ENCODE measurements at regions not wholly inside any gene's neighbourhood (a gene's known extent, or its start where the extent isn't known, plus 50 kb on each side); places are given as distances from the start of the nearest gene placed in this dataset.
"Not testable (repeated sequence)": the region's sequence is repeated elsewhere in the genome, so short reads cannot be mapped to it uniquely, and the experiment has no call there.

- DNase-seq (ENCODE audit: low spot score): no peak
Measured at GRCh38 chr17:53490447-53490968, 332.2 kb upstream of the KIF2B start.

GRCh38 chr17:53483704-53484103 lies 339.0 kb upstream of the KIF2B start:
- no peak for DNase-seq (ENCODE audit: low spot score)

DNA sequence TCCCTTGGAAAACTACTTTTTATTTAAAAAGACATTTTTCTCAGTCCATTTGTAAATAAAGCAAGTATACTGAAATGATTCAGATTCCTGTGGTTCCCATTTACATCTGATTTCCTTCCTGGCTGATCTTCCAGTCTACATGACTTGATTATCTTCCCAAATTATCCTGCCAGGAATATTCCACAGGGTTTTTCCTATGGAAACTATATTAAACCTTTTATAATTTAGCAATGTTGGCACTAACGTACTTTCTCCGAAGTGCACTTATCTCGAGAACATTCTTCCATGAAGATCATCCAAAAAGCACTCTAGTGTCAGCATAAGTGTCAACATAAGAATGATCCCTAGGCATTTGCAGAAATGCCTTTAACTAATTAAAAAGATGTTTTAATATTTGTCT lies 347.7 kb upstream of the KIF2B start:
- no peak for DNase-seq (ENCODE audit: low spot score)

GRCh38 chr17:53472586-53472985 lies 350.1 kb upstream of the KIF2B start:
- no peak for DNase-seq (ENCODE audit: low spot score)

GRCh38 chr17:53471514-53471913 lies 351.2 kb upstream of the KIF2B start:
- no peak for DNase-seq (ENCODE audit: low spot score)

- DNase-seq (ENCODE audit: low spot score): no peak
Measured at GRCh38 chr17:53470626-53471025, 352.1 kb upstream of the KIF2B start.

DNA sequence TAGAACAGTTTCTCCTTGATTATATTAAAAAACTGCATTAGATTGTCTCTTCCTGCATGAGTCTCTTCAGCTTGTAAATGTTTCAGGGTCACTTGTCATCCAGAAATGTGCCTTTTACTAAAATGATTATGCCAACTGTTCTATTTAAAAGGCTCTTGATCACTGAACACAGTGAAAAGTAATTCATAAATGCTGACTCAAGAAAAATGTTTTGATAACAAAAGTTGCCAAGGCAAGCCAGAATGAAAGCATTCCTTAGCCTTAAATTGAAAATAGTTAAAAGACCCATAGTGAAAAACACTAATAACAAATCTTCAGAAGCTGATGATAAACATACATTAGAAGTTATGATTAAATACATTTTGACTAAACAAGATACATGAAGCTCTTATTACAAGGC lies 356.0 kb upstream of the KIF2B start:
- DNase-seq (ENCODE audit: low spot score): no peak

GRCh38 chr17:53464396-53464795 lies 358.3 kb upstream of the KIF2B start:
- not testable (repeated sequence) for DNase-seq (ENCODE audit: low spot score)

- no peak for DNase-seq (ENCODE audit: low spot score)
Measured at GRCh38 chr17:53463363-53463762, 359.4 kb upstream of the KIF2B start.

GRCh38 chr17:53462393-53462811 lies 360.3 kb upstream of the KIF2B start:
- no peak for DNase-seq (ENCODE audit: low spot score)

GRCh38 chr17:53455943-53456342 lies 366.8 kb upstream of the KIF2B start:
- DNase-seq (ENCODE audit: low spot score): not testable (repeated sequence)

DNA sequence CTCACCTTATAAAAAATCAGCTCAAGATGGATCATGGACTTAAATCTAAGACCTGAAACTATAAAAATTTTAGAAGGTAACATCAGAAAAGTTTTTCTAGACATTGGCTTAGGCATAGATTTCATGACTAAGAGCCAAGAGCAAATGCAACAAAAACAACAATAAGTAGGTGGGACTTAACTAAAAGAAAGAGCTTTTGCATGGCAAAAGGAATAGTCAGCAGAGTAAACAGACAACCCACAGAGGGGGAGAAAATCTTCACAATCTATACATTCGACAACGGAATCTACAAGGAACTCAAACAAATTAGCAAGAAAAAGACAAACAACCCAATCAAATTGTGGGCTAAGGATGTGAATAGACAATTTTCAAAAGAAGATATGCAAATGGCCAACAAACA lies 368.4 kb upstream of the KIF2B start:
- no peak for DNase-seq (ENCODE audit: low spot score)

- DNase-seq (ENCODE audit: low spot score): no peak
Measured at GRCh38 chr17:53449324-53449723, 373.4 kb upstream of the KIF2B start.

- DNase-seq (ENCODE audit: low spot score): no peak
Measured at GRCh38 chr17:53428913-53429312, 393.8 kb upstream of the KIF2B start.

DNA sequence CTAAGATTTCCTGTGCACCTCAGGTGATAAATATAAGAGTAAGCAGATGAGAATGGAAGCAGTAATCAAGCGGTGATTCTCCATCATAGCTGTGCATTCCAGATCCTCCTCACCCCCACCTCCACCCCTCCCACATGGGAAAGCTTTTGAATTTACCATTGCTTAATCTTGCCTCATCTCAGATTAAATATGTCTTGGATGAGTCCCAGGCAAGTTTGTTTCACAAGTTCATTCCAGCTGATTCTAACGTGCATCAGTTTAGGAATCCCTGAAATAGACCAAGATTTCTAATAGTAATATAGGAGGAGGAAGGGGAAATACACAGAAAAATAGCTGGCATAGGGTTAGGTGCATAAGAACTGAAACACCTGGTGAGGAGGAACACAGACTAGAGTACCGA lies 396.2 kb upstream of the KIF2B start:
- DNase-seq (ENCODE audit: low spot score): no peak

- DNase-seq (ENCODE audit: low spot score): no peak
Measured at GRCh38 chr17:53420035-53420641, 402.6 kb upstream of the KIF2B start.

DNA sequence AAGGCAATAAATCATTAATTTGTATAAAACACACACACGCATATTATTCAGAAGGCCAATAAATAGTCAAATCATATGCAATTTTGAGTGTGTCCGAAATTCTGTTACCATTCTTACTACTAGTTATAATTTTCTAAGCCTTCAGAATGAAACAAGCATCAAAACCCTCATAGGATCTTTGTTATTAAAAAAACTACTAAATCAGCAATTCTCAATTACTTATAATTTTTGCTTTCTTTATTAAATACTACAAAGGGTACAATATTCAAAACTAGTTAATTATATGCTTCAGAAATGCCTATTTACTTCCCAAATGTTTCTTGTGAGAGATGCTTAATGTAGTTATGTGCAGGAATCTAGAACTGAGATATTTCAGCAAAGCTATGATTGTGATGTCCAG lies 413.1 kb upstream of the KIF2B start:
- DNase-seq (ENCODE audit: low spot score): no peak

GRCh38 chr17:53406907-53407306 lies 415.8 kb upstream of the KIF2B start:
- no peak for DNase-seq (ENCODE audit: low spot score)

DNA sequence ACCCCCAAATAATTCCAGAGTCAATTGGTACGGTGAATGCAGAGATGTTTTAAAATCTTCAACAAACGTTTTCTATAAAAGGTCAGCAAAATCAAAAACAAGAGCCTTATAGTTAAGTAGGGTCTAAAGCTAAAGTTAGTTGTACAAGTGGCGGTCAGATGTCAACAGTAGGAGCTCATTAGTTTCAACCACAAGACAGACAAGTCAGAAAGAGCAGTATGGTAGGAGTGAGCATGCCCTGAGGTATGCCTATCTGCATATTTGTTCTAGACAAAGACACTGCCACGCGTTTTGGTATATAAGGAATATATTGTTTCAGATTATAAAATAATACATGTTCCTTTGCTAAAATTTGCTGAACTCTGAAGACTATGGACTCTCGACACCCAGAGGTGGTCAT lies 431.5 kb upstream of the KIF2B start:
- no peak for DNase-seq (ENCODE audit: low spot score)

- no peak for DNase-seq (ENCODE audit: low spot score)
Measured at GRCh38 chr17:53390575-53390974, 432.2 kb upstream of the KIF2B start.

- DNase-seq (ENCODE audit: low spot score): no peak
Measured at GRCh38 chr17:53387745-53388144, 435.0 kb upstream of the KIF2B start.

DNA sequence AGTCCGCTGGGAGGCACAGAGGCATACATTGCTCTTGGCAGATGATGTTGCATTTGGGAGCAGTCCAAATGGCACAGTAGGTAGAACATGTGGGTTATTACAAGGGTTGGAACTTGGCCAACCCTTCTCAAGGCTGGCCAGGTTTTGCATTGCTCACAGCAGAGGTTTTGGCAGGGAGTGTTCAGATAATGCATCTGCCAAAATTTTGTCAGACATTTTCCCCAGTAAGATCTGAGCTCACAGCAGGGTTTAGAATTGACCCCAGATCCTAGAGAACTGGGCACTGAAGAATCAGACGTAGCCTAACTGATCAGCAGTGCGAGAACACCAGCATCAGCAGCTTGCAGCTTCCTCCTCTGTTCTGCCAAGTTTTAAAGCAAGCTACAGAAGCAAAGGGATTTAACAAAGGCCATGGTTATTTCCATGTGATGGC lies 468.8 kb upstream of the KIF2B start:
- DNase-seq (ENCODE audit: low spot score): no peak

- DNase-seq (ENCODE audit: low spot score): no peak
Measured at GRCh38 chr17:53344778-53345177, 477.9 kb upstream of the KIF2B start.

GRCh38 chr17:53336281-53336680 lies 486.4 kb upstream of the KIF2B start:
- DNase-seq (ENCODE audit: low spot score): no peak
